ENCODE measurements at regions not wholly inside any gene's neighbourhood (a gene's known extent, or its start where the extent isn't known, plus 50 kb on each side); places are given as distances from the start of the nearest gene placed in this dataset.

DNA sequence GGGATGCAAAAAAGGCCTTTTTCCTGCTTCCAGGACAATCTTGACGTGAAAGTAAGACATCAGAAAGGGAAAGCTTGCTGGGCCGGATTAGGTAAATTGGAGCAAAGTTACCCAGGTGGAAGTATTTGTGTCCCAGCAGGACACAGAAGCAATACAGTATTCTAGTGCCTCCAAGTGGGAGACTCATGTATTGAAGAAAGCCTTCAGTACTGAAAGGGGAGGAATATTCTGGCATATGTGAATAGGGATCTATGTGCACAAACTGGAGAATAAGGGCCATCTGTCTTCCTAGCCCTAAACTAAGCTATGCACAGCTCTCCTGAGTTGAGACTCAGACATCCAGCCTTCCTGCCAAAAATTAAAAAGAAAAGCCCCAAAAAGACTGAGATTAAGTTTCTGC lies 327.3 kb upstream of the CDH8 start:
- no peak overlapping the region for H3K27ac ChIP-seq
- no peaks in the 10 kb centered on the region for H3K27me3 ChIP-seq

GRCh38 chr16:62353355-62353754 lies 317.1 kb upstream of the CDH8 start:
- no peak overlapping the region for H3K4me3 ChIP-seq
- no peak for DNase-seq
- TF ChIP-seq, protein P1, sequence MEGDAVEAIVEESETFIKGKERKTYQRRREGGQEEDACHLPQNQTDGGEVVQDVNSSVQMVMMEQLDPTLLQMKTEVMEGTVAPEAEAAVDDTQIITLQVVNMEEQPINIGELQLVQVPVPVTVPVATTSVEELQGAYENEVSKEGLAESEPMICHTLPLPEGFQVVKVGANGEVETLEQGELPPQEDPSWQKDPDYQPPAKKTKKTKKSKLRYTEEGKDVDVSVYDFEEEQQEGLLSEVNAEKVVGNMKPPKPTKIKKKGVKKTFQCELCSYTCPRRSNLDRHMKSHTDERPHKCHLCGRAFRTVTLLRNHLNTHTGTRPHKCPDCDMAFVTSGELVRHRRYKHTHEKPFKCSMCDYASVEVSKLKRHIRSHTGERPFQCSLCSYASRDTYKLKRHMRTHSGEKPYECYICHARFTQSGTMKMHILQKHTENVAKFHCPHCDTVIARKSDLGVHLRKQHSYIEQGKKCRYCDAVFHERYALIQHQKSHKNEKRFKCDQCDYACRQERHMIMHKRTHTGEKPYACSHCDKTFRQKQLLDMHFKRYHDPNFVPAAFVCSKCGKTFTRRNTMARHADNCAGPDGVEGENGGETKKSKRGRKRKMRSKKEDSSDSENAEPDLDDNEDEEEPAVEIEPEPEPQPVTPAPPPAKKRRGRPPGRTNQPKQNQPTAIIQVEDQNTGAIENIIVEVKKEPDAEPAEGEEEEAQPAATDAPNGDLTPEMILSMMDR (IDR thresholded peaks at IDR 0.05) = no peak
- TF ChIP-seq POLR2A (IDR thresholded peaks at IDR 0.05) = no peak
- H3K36me3 ChIP-seq = no peaks in the 10 kb centered on the region
- H3K27ac ChIP-seq = no peak overlapping the region
- no peaks in the 10 kb centered on the region for H3K4me1 ChIP-seq
- no peaks in the 10 kb centered on the region for H3K9me3 ChIP-seq
- H3K27me3 ChIP-seq = no peaks in the 10 kb centered on the region

More for the DNA sequence above, 327.3 kb upstream of the CDH8 start:
- DNase-seq = no peak
- H3K4me3 ChIP-seq = no peak overlapping the region
- H3K4me1 ChIP-seq = no peaks in the 10 kb centered on the region
- TF ChIP-seq, protein P1 (IDR thresholded peaks at IDR 0.05) = no peak
- TF ChIP-seq POLR2A (IDR thresholded peaks at IDR 0.05) = no peak
- H3K36me3 ChIP-seq = no peaks in the 10 kb centered on the region
- H3K9me3 ChIP-seq = no peaks in the 10 kb centered on the region

DNA sequence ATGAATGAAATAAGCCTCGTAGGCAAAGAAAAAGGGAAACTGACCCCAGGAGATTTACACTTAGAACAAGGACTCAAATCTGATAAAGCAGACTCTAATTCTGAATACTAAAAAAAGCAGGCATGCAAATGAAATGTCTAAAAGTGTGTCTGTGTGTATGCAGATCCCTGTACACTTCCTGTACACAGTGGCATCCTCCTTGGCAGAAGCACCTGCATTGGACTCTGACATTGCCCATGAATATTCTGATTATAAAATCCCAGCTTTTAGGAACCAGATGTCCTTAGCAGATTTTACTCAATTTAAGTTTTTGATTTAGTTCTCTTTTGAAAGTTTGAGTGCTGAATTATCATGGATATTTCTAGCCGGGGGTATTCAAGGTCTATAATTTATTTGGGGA lies 306.0 kb upstream of the CDH8 start:
- Histone ChIP-seq H3K4me1 (no peaks in the 10 kb centered on the region), H3K4me3 (no peak overlapping the region), H3K36me3 (no peaks in the 10 kb centered on the region), H3K9me3 (no peaks in the 10 kb centered on the region), H3K27ac (no peak overlapping the region), H3K27me3 (no peaks in the 10 kb centered on the region)
- DNase-seq = no peak
- TF ChIP-seq, protein P1 (IDR thresholded peaks at IDR 0.05) = no peak
- no peak for TF ChIP-seq POLR2A (IDR thresholded peaks at IDR 0.05)

DNA sequence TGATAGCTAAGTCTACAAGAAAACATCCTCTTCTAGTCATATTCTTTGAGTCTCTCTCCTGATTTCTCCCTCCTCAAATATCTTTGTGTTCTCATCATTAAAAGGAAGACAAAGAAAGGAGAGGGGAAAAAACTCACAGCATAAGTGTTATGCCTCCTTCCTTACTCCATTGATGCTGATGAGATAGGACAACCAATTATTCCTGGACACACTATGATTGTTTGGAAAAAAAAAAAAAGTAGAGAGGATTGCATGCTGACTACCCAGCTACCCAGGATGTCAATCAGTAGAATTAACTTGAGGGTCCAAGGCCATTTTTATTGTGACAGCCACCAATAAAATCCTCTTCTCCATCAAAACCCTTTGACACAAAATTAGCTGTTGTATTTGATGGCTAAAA lies 299.1 kb upstream of the CDH8 start:
- Histone ChIP-seq H3K9me3 (no peaks in the 10 kb centered on the region), H3K4me3 (no peak overlapping the region), H3K36me3 (no peaks in the 10 kb centered on the region), H3K4me1 (no peaks in the 10 kb centered on the region), H3K27ac (no peak overlapping the region), H3K27me3 (no peaks in the 10 kb centered on the region)
- no peak for TF ChIP-seq POLR2A (IDR thresholded peaks at IDR 0.05)
- TF ChIP-seq, protein P1 (IDR thresholded peaks at IDR 0.05) = no peak
- no peak for DNase-seq

DNA sequence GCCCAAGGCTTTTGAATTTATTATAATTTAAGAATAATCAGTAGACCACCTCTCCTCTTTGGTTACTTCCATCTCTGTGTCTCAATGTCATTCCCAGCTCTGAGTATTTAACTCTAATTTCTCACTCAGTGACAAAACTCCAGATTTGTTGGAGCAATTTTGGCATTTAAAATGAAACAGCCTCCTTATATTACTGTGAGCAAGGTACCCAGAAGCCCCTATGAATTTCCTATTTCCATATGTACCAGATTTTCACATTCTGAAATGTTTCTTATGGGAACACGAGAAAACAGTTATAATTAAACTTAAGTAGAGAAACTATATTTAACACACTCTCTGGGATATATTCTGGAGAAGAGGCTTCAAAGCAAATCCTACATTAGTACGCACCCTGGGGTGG lies 285.4 kb upstream of the CDH8 start:
- Histone ChIP-seq H3K4me3 (no peak overlapping the region), H3K9me3 (no peaks in the 10 kb centered on the region), H3K36me3 (no peaks in the 10 kb centered on the region), H3K27ac (no peak overlapping the region), H3K4me1 (no peaks in the 10 kb centered on the region), H3K27me3 (no peaks in the 10 kb centered on the region)
- DNase-seq = no peak
- TF ChIP-seq POLR2A (IDR thresholded peaks at IDR 0.05) = no peak
- TF ChIP-seq, protein P1 (IDR thresholded peaks at IDR 0.05) = no peak

DNA sequence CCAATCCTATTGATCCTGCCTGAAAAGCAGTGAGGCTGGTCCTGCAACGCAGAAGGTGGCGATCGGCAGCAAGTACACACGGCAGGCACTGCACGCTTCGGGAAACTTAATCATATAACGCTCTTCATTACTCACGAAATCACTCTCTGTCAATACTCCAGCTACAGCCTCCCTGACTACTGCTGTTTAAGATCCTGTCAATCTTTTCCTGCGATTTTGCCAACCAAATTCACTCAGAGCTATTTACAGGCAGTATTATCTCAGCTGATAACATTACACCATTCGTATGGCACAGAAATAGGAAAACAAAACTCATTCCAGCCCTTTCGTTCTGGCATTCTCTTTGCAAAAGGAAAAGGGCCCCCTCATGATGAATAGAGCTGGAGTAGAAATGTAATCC lies 262.4 kb upstream of the CDH8 start:
- Histone ChIP-seq H3K4me3 (no peak overlapping the region), H3K27ac (no peak overlapping the region), H3K9me3 (no peaks in the 10 kb centered on the region), H3K27me3 (no peaks in the 10 kb centered on the region), H3K4me1 (no peaks in the 10 kb centered on the region), H3K36me3 (no peaks in the 10 kb centered on the region)
- TF ChIP-seq, protein P1 (IDR thresholded peaks at IDR 0.05) = no peak
- no peak for TF ChIP-seq POLR2A (IDR thresholded peaks at IDR 0.05)
- DNase-seq = no peak
